ACHN (cell line): ENCODE measurements at regions not wholly inside any gene's neighbourhood (a gene's known extent, or its start where the extent isn't known, plus 50 kb on each side); places are given as distances from the start of the nearest gene placed in this dataset.
"Not testable (repeated sequence)": the region's sequence is repeated elsewhere in the genome, so short reads cannot be mapped to it uniquely, and the experiment has no call there.

Experiments used
- DNase-seq: peaks from one replicate; pipeline ENCODE4 v3.0.0-alpha.2; 2015
- in situ Hi-C: cut with HindIII; loops from 2 replicates; pipeline ENCODE4 v1.10.0; 2017; ENCODE audit warnings: low sequenced_read_pairs, low pct_ligation_motif_present, low pct_unique_long_range_greater_than_20kb

DNA sequence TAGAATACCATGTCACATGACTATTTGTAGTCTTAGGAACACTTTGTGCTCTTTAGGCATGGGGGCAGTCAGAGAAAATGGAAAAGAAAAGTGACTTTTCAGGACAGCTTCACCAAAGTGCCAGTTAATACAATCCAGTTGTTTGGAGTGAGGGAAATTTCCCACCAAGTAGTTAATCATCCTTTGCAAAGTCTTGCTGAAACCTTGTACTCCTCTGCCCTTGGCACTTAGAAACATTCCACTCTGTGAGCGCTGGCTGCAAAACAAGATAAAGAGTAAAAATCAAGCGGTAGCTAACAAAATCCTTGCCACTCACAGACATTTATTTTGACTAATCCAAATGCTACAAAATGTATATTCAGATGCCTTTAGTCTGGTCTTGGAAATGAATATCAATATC lies 229.2 kb upstream of the HSF2 start:
- no peak for DNase-seq
- in situ Hi-C loops: no loop called here

DNA sequence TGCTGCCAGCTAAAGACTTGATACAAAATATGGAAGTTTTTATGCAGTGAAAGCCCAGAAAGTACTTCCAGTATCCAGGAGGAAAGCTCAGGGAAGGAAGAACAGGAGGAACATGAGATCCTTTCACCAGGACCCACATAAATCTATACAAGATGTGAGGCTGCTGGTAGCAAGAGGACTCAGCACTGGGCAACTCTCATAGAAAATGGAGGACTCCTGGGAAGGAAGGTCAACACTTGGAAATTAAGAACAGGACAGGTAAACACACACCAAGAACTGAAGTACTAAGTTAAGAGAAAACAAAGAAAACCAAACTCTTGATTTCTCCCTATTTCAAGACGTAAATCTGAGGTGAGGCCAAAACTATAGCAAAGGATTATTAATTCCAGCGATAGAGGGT lies 220.5 kb upstream of the HSF2 start:
- no peak for DNase-seq
- in situ Hi-C loops: no loop called here

DNA sequence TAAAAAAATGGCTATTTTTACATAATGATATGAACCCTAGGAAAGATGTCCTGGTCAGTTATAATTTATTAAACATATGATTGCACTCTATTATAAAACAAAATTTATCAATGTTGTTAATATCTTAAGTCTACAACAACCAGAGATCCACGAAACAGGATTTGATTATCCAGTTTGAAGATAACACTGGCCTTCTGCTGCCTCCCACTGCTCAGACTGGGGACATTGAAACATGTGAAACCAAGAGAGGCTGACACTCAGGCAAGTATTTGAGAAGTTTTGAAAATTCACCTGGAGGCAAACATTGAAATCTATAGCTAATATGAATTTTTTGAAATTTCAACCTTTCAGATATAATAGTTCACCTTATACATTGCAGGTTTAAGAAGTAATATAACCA lies 219.3 kb upstream of the HSF2 start:
- no peak for DNase-seq
- in situ Hi-C loops: no loop called here

DNA sequence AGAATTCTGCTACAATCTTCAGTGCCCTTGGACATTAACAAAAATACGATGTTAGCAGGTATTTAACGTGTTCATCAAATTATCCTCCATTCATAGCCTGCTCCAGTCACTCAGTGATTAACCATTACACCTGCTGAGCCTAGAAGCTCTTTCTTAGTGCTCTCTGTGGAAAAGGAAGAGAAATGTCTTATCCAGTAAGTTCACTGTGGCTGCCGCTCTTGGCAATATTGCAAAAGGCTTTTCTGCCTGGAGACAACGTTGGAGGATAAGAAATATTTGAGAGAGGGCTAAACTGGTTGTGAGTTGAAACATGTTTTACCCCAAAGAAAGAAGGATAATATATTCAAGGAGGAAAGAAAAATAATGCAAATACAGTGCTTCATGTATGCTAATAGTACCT lies 217.4 kb upstream of the HSF2 start:
- in situ Hi-C loops: no loop called here
- DNase-seq: no peak

DNA sequence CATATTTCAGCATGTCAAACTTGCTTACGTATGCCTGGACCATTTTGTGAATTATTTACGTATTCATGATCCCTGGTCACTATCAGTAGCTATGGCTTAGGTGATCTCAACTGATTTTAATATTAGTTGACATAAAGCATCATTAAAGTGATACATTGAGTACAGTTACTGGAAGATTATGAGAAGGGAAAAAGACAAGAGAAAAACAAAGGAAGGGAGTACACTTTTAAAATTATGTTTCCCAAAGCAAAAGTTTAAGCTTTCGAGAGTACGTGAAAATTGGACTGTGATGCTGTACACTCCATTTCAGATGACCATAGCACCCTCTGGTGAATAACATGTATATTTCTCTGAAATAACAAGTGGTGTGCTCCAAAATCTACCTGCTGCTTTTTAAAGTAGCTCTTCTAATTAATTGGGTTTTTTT lies 215.0 kb upstream of the HSF2 start:
- peak; percentile 32 for DNase-seq
- in situ Hi-C loops: no loop called here

DNA sequence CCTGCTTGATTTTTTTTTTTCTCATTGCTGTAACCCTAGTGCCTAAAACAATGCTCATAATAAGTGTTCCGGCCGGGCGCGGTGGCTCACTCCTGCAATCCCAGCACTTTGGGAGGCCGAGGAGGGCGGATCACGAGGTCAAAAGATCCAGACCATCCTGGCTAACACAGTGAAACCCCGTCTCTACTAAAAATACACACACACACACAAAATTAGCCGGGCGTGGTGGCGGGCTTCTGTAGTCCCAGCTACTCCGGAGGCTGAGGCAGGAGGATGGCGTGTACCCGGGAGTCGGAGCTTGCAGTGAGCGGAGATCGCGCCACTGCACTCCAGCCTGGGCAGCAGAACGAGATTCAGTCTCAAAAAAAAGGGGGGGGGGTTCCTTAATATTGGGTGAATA lies 214.0 kb upstream of the HSF2 start:
- DNase-seq, in situ Hi-C loops: not testable (repeated sequence)

DNA sequence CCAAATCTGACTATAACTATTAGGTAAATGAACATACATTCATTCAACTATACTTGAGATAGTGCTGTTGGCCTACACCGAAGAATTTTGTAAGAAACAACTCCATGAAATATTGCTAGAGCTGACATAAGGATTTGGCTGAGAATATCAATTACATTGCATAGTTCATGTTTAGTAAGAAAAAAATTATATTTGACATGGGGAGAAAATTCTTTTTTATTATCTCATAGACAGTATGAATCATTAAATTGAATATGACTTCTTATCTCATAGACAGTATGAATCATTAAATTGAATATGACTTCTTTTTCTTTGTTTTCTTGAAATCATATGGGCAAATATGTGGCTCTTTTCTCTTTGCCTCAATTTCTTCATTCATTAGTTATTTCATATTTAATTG lies 212.3 kb upstream of the HSF2 start:
- in situ Hi-C loops: no loop called here
- DNase-seq: no peak

DNA sequence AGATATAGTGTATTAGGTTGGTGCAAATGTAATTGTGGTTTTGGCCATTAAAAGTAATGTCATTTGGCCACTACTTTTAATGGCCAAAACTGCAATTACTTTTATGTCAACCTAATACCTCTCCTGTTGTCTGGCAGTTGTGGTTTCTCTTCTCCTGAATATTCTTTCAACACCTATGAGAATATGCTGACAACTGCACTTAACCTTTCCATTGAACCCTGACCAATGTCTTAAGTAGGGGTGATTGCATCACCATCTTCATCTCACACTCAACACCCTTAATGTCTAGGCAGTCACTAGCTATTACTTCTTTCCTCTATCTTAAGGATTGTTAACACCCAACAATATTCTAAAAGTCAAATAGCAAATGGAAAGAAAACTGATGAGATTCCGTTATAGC lies 200.5 kb upstream of the HSF2 start:
- in situ Hi-C loops: no loop called here

DNA sequence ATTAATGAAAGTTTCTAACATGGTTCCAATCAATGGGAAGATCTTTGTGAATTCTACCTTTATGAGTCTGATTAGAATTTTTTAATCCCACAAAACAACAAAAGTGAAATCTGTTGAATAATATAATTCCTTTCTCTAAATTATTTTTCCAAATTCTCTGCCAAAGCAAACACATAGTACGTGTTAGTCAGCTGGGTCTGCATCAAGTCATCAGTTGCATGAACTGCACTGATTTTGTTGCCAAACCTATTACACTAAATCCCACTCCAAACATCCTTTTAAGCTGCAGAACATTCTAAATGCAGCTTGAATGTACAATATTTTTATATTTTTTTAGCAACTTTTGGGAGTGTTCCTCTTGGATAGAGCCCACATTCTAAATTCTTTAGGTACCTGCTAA lies 199.0 kb upstream of the HSF2 start:
- DNase-seq: no peak
- in situ Hi-C loops: no loop called here

More for the DNA sequence above, 200.5 kb upstream of the HSF2 start:
- no peak for DNase-seq

DNA sequence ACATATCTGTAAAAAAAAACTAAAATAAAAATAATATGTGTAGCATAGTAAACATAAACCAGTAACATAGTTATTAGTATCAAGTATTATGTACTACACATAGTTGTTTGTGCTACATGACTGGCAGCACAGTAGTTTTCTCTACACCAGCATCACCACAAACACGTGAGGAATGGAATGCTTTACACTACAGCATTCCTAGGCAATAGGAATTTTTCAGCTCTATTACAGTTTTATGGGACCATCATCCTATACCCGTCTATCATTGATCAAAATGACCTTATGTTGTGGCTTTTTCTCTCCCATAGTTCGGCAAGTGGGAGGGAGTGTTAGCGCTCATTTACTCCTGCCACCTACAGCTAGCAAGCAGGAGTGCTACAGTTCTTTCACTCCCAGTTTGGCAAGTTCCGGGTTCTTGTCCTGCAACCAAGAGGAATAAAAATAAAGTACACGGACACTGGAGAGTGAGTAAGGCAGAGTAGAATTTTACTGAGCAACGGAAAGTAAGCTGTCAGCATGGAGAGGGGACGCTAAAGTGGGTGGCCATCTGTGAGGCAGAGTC lies 196.8 kb upstream of the HSF2 start:
- in situ Hi-C loops: no loop called here
- no peak for DNase-seq

DNA sequence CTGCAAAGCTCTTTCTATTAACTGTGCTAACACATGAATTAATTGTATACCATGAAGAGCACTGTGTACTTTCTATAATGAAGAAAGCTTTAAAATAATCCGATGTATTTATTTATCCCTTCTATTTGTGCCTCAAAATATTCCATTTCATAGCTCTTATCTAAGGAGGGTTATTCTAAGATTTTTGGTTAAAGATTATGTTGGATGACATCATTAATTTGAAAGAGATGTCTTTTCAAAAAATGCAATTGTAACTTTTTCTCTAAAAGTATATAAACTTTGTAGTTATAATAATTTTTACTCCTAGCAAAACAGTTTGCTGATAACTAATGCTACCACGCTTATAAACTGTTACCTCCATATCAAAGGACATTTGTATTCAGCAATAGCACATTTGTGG lies 192.4 kb upstream of the HSF2 start:
- in situ Hi-C loops: no loop called here
- no peak for DNase-seq

DNA sequence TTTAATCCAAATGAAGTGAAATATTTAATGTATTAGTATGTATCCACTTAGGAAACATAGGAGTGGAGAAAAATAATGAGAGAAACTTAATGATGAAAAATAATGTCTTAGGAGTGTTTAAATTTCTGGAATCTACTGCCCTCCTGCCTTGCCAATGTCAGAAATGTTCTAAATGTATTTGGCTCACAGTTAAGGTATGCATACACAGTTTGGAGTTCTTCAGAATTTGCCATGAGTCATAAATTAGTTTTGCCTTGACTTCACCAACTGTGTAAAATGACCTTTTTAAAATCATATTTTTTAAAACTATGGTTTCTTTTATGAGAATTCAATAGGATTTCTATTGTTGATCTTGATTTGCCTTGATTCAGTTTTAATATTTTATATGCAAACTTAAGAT lies 191.7 kb upstream of the HSF2 start:
- no peak for DNase-seq
- in situ Hi-C loops: no loop called here

DNA sequence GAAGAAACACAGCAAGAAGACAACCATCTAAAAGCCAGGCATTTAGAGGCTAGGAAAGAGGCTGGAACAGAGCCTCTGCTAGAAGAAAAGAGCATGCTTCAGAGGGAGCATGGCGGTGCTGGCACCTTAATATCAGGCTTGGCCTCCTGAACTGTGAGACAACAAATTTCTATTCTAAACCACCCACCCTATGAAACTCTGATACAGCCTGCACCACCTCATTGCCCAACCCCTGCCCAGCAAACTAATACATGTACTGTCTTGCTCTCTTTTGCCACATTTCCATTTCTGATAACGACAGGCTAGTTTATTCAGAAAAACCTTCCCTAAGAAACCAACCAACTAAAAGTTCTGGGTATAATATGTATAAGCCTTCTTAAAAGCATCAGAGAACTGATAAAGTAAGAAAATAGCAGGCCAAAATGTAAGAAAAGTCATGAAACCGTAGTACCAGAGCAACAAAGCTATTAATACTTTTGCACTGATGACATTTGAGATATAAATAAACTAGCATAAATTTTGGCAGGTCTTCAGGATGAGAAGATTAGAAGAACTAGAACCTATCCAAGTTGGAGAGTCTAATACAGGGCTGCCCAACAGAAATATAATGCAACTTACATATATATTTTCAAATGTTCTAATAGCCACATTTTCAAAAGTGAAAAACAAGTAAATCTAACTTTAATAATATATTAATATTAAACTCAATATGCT lies 184.7 kb upstream of the HSF2 start:
- DNase-seq: no peak
- in situ Hi-C loops: no loop called here

DNA sequence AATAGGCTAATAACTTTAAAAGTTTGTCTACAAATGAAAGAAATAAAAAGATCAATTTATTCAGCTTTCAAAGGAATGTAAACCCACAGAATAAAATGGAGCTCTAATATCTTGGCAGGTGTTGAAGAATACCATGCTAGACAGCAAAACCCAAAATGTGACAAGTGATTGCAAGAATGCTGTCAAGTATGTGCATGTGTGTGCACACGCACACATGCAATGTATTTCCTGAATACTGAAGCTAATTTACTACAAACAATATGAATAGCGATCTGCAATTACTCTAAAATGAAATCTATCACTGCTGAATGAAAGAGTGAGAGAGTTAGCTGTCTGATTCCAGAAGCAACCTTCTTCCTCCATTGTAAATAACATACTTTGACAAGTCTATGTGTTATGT lies 179.2 kb upstream of the HSF2 start:
- in situ Hi-C loops: no loop called here
- DNase-seq: no peak

DNA sequence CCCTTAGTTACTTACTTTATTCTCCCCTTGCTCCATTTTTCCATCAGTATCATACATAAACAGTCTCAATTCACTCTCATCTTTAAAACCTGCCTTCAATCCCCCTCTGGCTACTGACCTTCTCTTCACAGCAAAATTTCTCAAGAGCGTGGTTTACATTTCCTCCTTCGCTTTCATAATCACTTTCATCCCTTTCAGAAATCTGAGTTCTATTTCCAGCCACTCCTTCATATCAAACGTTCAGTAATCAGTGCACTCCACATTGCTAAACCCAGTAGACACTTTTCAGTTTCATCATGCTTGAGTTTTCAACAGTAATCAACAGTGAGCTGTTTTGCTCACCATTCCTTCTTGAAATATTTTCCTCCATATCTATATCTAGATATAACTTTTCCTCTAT lies 176.7 kb upstream of the HSF2 start:
- DNase-seq: no peak
- in situ Hi-C loops: no loop called here

DNA sequence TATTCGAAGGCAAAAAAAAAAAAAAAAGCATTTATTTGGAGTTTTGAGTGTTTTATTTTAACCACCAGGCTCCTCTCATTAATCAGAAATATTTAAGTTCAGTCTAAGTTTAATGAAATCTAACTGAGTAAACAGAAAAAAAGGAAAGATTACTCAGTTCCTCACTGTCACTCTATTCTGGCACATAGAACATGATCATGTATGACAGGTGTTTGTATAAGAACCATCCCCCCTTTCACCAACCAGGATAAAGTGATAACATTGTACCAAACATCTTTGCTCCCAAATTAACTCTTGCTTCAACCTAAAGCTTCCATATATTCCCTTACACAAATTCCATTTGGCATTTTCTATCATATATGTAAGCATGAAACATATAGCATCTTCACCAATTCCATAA lies 176.2 kb upstream of the HSF2 start:
- no peak for DNase-seq
- in situ Hi-C loops: no loop called here

DNA sequence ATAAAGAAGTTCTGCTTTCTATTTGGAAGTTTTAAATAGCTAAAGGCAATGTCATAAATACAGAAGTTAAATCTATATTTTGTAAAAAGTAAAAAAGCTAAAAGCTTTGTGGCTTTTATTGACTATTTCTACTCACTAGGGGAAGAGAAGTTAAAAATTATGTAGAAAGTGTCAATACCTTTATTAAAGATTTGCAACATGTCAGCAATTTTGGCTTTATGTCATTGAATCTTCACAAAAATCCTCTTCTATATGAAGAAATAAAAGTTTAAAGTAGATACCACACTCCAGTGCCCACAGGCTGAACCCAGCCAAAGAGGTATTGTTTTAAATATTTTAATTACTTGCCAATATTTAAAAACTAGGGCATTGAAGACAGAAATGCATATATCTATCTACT lies 160.6 kb upstream of the HSF2 start:
- DNase-seq: no peak
- in situ Hi-C loops: no loop called here

DNA sequence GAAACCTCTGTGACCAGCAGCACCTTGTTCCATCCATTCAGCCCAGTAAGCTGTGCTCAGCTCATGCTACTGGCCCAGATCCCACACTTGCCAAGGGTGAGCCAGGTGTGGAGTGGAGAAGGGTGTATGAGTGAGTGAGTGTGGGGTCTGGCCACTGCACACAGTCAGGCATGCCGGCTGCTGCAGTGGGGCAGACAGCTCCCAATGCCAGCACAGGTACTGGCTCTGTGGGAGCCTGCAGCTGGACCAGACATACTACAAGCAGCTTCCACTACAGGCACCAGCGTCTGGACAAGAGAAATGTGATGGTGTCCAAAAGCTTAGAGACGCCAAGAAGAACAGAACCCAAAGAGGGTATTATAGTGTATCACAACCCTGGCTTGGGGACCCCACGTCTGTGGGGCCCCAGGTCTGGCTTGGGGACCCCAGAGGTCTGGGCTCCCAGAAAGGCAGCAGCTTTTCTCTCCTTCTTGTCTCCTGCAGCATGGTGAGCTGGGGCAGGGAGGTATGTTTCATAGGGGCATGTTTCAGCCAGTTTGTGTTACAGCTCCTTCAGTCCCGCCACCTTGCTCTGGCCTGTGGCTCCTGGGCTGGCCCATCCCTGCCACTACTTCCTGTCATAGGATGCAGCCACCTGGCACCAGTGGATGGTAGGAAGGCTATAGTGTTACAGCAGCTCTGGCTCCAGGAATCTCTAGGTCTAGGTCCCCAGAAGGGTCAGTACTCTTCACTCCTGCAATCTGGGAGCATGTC lies 152.4 kb upstream of the HSF2 start:
- DNase-seq: no peak
- in situ Hi-C loops: no loop called here

DNA sequence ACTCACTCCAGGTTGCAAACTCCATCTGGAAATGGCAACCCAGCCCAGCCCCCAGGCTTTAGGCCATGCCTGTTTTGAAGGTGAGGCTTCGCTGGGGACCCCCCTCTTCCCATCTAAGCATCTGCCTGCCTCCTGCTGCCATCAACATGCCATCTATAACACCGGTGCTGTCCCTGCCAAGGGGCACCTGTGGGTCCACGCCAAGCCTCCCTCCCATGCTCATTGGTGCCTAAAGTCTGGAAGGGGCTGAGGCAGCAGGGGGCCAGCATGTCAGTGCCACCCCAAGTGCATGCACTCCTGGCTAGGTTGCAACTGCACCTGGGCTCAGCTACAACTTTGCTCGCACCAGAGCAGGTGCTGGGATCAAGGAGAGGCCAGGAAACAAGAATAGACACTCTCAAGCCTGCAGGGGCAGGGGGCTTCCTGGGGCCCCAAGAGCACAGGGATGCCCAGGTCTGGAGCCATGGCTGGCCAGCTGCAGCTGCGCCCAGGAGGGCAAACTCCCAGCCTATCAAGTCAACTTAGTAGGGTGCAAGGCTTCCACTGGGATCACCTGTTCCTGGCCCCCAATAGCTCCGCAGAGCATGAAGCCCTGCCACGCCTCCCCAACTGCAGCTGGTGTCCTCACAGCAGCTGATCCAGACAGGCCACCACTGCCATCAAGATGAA lies 151.3 kb upstream of the HSF2 start:
- DNase-seq: no peak
- in situ Hi-C loops: no loop called here

DNA sequence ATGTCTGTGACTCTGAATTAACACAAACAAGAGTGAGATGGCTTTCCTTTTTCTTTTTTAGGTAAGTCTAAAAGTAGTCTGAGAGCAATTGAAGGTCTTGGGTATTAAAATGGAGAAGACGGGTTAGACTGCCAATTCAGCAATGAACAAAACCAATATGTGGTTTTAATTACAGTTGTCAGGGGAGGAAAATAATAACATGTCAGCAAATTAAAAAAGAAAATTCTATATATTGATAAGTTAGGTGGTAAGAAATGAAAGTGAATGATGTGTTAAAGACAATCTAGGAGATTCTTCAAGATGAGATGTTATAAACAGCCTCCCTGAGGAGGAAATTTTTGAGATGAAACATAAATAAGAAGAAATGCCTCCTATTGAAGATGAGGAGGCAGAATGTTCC lies 150.6 kb upstream of the HSF2 start:
- no peak for DNase-seq
- in situ Hi-C loops: no loop called here
